ENCODE measurements at regions not wholly inside any gene's neighbourhood (a gene's known extent, or its start where the extent isn't known, plus 50 kb on each side); places are given as distances from the start of the nearest gene placed in this dataset.
"Not testable (repeated sequence)": the region's sequence is repeated elsewhere in the genome, so short reads cannot be mapped to it uniquely, and the experiment has no call there.

- no peak for DNase-seq (ENCODE audit: low read depth in 2 of 2)
These were observed 1146.4 kb upstream of the INTU start for GRCh38 chr4:126486377-126486776.

DNA sequence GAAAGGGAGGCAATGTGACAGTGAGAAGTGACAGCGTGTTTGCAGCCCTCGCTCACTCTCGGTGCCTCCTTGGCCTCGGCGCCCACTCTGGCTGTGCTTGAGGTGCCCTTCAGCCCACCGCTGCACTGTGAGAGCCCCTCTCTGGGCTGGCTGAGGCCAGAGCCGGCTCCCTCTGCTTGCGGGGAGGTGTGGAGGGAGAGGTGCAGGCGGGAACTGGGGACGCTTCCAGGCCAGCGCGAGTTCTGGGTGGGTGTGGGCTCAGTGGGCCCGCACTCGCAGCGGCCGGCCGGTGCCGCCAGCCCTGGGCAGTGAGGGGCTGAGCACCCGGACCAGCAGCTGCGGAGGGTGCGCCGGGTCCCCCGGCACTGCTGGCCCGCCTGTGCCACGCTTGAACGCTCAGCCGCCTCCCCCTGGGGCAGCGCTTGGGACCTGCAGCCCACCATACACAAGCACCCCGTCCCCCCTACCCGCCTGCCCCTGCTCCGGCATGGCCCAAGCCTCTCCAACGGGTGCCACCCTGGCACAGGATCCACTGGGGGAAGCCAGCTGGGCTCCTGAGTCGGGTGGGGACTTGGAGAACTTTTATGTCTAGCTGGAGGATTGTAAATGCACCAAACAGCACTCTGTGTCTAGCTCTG is 1142.8 kb upstream of the INTU start:
- DNase-seq (ENCODE audit: low read depth in 2 of 2): no peak

- DNase-seq (ENCODE audit: low read depth in 2 of 2): no peak
These were observed 1137.5 kb upstream of the INTU start for GRCh38 chr4:126495163-126495752.

DNA sequence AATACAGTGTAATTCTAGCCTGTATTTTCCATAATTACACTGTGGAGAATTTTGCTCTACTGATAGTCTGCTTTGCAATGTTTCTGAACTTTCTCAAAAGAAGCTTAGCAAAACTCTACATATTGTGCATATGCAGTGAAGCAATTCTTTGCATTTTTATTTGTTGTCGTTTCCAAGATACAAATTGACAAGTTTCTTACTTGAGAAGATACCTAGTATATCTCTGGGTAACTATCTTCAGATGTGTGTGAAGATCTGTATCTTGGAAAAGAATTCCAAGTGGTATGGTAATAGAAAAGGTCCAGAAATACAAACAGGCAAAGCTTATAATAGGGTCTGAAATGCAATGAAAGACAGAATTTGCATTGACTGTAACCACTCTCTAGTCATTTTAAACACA is 1119.8 kb upstream of the INTU start:
- no peak for DNase-seq (ENCODE audit: low read depth in 2 of 2)

DNA sequence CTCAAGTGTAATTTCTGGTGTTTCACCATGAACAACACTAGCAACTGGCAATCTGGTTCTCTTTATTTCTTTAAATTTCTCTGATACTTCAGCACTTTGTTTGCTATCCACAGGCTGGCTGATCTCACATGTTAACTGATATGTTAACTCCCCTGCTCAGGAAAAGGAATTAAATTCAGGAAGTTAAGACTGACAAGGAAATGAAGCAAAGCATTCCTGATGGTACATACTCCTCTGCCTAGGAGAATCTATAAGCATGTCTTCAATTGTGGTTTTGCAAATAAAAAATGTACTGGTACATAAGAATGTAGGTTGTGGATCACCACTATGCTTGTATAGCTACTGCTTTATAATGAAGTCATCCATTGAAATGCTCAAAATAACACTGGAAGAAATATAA is 1119.2 kb upstream of the INTU start:
- DNase-seq (ENCODE audit: low read depth in 2 of 2): no peak

DNA sequence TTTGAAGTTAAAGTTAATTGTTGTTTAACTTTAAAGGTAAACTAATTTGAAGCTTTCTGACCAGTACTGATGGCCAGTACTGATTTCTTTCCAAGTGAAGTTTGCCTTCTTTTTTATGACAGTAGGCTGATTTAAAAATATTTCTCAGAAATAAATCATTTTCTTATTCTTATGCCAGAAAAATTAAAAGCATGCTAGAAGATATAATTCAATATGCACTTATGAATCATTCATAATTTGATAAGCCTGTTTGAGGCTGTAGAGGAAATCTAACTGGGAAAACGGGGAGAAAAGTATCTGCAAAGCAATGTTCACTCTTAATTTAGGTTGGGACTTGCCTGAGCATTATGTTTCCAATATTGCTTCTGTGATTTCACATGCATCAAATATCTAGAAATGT is 1112.0 kb upstream of the INTU start:
- DNase-seq (ENCODE audit: low read depth in 2 of 2): no peak

- not testable (repeated sequence) for DNase-seq (ENCODE audit: low read depth in 2 of 2)
These were observed 1107.4 kb upstream of the INTU start for GRCh38 chr4:126525400-126525799.

GRCh38 chr4:126526335-126526734 is 1106.4 kb upstream of the INTU start:
- no peak for DNase-seq (ENCODE audit: low read depth in 2 of 2)

GRCh38 chr4:126529997-126530396 is 1102.8 kb upstream of the INTU start:
- no peak for DNase-seq (ENCODE audit: low read depth in 2 of 2)

DNA sequence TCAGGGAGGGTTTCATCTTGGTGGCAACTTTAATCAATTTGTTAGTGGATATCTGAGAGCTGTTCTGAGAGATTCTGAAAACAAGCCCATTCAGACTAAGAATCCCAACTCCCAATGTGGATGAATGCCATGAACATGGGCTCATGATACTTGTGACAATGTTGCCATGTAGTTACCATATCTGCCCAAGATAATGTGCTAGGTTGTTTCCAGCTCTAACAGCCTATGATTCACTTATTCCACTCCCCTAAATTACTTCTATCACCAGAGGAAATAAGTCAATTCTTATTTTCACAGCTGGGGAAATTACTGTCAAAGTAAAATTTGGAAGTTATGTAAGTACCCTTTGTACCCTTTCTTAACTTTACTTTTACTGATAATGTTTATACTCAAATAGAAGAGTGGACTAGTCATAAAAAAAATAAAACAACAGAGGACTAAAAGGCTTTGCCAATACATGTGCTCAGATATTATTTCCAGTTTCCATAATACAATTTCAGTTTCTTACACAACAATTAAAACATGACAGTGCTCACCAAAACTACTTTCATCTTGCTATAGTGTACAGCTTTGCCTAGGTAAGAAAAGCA is 1101.7 kb upstream of the INTU start:
- no peak for DNase-seq (ENCODE audit: low read depth in 2 of 2)

GRCh38 chr4:126532527-126532926 is 1100.2 kb upstream of the INTU start:
- DNase-seq (ENCODE audit: low read depth in 2 of 2): no peak

GRCh38 chr4:126533146-126533805 is 1099.5 kb upstream of the INTU start:
- DNase-seq (ENCODE audit: low read depth in 2 of 2): no peak

DNA sequence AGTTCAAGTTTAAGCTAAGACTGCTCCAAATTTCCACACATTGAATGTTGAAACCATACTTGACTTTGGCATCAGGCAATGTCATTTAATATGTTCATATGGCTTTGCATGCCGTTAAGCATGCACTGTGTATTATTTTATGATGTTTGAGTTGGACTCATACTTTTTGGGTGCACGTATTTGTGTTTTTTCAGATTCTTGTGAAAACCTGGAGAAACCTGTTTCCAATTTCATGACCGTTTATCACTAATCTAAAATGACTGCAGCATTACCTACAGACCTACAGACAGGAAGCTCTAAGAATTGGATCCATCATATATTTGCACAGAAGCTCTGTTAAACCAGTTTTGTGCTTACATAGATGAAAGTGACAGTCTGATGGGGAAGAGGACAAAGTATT is 1093.0 kb upstream of the INTU start:
- DNase-seq (ENCODE audit: low read depth in 2 of 2): no peak

GRCh38 chr4:126541820-126542219 is 1090.9 kb upstream of the INTU start:
- DNase-seq (ENCODE audit: low read depth in 2 of 2): no peak

DNA sequence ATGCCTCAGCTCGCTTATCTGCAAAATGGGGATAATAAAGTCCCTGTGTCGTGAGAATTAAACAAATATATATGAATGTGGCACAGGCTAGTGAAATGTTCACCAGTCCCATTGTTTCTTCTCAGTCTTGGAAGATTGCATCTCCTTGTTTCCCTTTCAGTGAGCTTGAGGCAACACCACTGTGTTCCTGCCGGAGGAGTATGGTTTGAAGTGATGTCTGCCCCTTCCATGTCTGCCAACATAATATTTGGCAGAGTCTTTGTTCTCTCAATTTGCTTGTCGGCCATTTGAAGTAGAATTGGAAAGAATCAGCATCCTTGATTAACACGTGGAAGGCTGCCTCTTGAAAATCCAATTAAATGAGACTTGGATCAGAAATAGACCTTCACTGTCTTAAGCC is 1088.5 kb upstream of the INTU start:
- DNase-seq (ENCODE audit: low read depth in 2 of 2): no peak

DNA sequence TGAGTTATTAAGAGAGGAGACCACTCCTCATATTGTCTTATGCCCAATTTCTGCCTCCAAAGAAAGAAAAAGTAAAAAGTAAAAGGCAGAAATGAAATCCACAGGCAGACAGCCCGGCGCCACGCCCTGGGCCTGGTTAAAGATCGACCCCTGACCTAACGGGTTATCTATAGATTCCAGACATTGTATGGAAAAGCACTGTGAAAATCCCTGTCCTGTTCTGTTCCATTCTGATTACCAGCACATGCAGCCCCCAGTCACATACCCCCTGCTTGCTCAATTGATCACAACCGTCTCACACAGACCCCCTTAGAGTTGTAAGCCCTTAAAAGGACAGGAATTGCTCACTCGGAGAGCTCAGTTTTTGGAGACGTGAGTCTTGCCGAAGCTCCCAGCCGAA is 1086.6 kb upstream of the INTU start:
- not testable (repeated sequence) for DNase-seq (ENCODE audit: low read depth in 2 of 2)

DNA sequence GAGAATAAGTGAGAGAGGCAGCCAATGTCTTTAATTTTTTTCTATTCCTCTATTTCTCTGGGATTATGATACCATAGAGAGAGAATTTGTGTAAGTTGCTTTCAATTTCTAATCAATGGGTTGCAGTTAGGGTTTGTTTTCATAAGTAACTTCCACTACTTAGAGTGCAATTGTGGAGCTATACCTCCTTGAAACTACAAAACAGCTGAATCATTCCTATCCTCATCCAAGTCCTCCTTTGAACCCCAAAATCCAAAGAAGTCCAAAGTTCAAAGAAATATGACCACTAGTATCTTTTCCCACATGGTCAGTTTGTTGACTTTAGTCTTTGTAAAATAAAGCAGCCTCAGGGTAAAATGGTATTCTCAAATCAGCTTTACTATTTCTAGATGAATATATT is 1085.4 kb upstream of the INTU start:
- DNase-seq (ENCODE audit: low read depth in 2 of 2): no peak

DNA sequence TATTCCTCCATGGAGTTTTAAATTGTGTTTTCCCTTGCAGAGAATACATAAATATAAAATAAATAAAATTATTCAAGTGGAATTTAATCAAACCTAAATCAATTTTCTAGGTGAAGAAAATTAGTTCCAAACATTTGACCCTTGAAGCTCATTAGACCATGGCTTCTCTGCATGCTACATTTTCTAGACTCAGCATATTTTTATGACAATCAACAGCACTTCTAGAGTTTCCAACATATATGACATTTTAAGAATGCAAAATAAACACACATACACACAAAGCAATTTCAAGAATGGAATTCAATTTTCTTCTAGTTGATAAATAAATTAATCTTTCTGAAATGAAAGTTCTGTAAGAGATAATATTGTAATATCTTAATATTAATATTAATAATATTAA is 1083.9 kb upstream of the INTU start:
- no peak for DNase-seq (ENCODE audit: low read depth in 2 of 2)

DNA sequence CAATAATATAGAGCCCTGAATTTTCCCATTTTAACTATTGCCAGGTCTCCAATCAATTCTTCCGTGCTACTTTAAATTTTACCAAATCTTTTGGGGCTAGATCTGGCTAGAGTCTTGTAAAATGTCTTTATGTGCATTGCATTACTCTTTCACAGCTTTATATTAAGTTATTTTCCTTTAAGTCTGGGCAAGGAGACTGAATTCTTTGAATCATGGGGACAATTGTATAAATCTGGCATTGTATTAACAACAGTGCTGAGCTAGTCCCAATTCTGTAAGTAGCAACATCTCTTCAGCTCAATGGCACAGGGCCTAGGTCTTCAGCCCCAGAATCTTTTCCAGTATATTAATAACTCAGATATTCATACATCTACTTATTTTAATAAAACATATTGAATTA is 1080.4 kb upstream of the INTU start:
- no peak for DNase-seq (ENCODE audit: low read depth in 2 of 2)

- DNase-seq (ENCODE audit: low read depth in 2 of 2): no peak
These were observed 1079.5 kb upstream of the INTU start for GRCh38 chr4:126553248-126553647.

DNA sequence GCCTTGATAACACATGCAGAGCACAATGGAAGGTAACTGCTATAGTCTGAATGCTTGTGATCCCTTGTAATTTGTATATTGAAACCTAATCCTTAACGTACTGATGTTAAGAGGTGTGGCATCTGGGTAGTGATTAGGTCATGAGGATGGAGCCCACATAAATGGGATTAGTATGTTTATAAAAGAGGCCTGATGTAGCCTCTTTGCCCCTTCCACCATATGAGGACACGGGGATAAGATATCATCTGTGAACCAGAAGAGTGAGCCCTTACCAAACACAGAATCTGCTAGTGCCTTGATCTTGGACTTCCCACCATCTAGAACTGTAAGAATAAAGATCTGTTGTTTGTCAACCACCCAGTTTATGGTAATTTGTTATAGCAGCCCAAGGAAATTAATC is 1074.2 kb upstream of the INTU start:
- DNase-seq (ENCODE audit: low read depth in 2 of 2): no peak

GRCh38 chr4:126559961-126560360 is 1072.8 kb upstream of the INTU start:
- no peak for DNase-seq (ENCODE audit: low read depth in 2 of 2)

- peak in 1 of 2 donors; percentile 1 for DNase-seq (ENCODE audit: low read depth in 2 of 2)
These were observed 1072.0 kb upstream of the INTU start for GRCh38 chr4:126560794-126561193.

Data from dermis microvascular lymphatic vessel endothelial cell (primary cell).